HCT116 (cell line): ENCODE measurements at regions not wholly inside any gene's neighbourhood (a gene's known extent, or its start where the extent isn't known, plus 50 kb on each side); places are given as distances from the start of the nearest gene placed in this dataset.

Experiments used
- ATAC-seq: fragments of 200-7000 bp; cut with Tn5 transposase; 2 replicates; pipeline ENCODE4 v1.9.1; 2020; ENCODE audit warnings: mild to moderate bottlenecking, moderate library complexity
- BruUV-seq: library from RNA; stranded (reverse); fragments of 400-500 nt; replicated peaks from 2 replicates; lab custom pipeline; 2021; lab: Mats Ljungman, UMichigan
- CTCF ChIA-PET: fragments of 300-600 bp; sonication (Branson Sonifier 250); formaldehyde crosslinking; loops from one replicate; lab custom pipeline; 2021; ENCODE audit warnings: antibody characterized with exemption; lab: Charles Lee
- POLR2A ChIA-PET: fragments of 300-600, 350-600 bp; sonication (Branson Sonifier 250); formaldehyde crosslinking; loops from one replicate; lab custom pipeline; 2021; ENCODE audit warnings: antibody characterized with exemption; lab: Charles Lee
- RAD21 ChIA-PET, 2 experiments: fragments of 300-600 bp; sonication (Branson Sonifier 250); formaldehyde crosslinking; loops; one replicate each; lab custom pipeline; 2023; ENCODE audit warnings: low total read pairs in 2 of 2; ENCODE audit not compliant: uncharacterized antibody in 2 of 2, unreplicated experiment in 2 of 2, low non-redundant PET in 1 of 2; lab: Charles Lee
- DNase-seq: peaks from one replicate; pipeline ENCODE4 v3.0.0-alpha.2; 2010; ENCODE audit warnings: low read depth, low spot score
- H2AFZ ChIP-seq: fragments of 200-600 bp; shearing (Covaris generic), sonication (generic); 2 replicates; pipeline ENCODE4 v1.6.1; 2017; ENCODE audit warnings: low read depth, mixed run types, mixed read lengths, antibody characterized with exemption, low read length; ENCODE audit not compliant: poor library complexity, severe bottlenecking
- H3K27ac ChIP-seq: 2 replicates; pipeline ENCODE4 v1.5.1; 2012; ENCODE audit warnings: low read depth, low read length
- H3K27me3 ChIP-seq: fragments of 200-600 bp; sonication (generic); 2 replicates; pipeline ENCODE4 v1.6.1; 2016; ENCODE audit warnings: mixed run types, low read length, mixed read lengths; ENCODE audit not compliant: insufficient read depth
- H3K36me3 ChIP-seq, 2 experiments: fragments of 200-500 bp in 1 of 2; fragments of 200-600 bp in 1 of 2; sonication (Bioruptor generic) in 1 of 2; sonication (generic) in 1 of 2; 2 replicates each; pipeline versions ENCODE4 v1.5.1 to v1.6.1; 2014 to 2016; ENCODE audit warnings: low read length in 2 of 2, inconsistent platforms in 1 of 2, mixed read lengths in 1 of 2, mixed run types in 1 of 2; ENCODE audit not compliant: insufficient read depth in 2 of 2, control insufficient read depth in 1 of 2
- H3K4me1 ChIP-seq, 2 experiments: fragments of 200-600 bp in 1 of 2; sonication (generic) in 1 of 2; 2 replicates each; pipeline versions ENCODE4 v1.5.1 to v1.6.1; 2012 to 2017; ENCODE audit warnings: low read length in 2 of 2, inconsistent platforms in 1 of 2, mild to moderate bottlenecking in 1 of 2, mixed read lengths in 1 of 2, mixed run types in 1 of 2, moderate library complexity in 1 of 2; ENCODE audit not compliant: insufficient read depth in 2 of 2, control insufficient read depth in 1 of 2
- H3K4me2 ChIP-seq: fragments of 200-600 bp; sonication (generic); 2 replicates; pipeline ENCODE4 v1.6.1; 2017; ENCODE audit warnings: mixed run types, low read length, mixed read lengths
- H3K4me3 ChIP-seq, 2 experiments: fragments of 200-600 bp in 1 of 2; sonication (generic) in 1 of 2; replicated peaks in 1 of 2; 2 replicates each; pipeline ENCODE4 v1.5.1; 2011 to 2016; ENCODE audit warnings: low read length in 2 of 2, control low read depth in 1 of 2, low read depth in 1 of 2, mild to moderate bottlenecking in 1 of 2, mixed read lengths in 1 of 2, mixed run types in 1 of 2
- H3K79me2 ChIP-seq: fragments of 200-600 bp; sonication (generic); 2 replicates; pipeline ENCODE4 v1.6.1; 2017; ENCODE audit warnings: mild to moderate bottlenecking, mixed run types, low read length, moderate library complexity, mixed read lengths; ENCODE audit not compliant: insufficient read depth
- H3K9ac ChIP-seq: fragments of 200-600 bp; sonication (generic); 2 replicates; pipeline ENCODE4 v1.6.1; 2016; ENCODE audit warnings: low read length, mixed read lengths
- H3K9me2 ChIP-seq: fragments of 200-600 bp; sonication (generic), shearing (Covaris generic); 2 replicates; pipeline ENCODE4 v1.6.1; 2017; ENCODE audit warnings: mixed run types, mild to moderate bottlenecking, moderate library complexity; ENCODE audit not compliant: insufficient read depth
- H3K9me3 ChIP-seq, 2 experiments: fragments of 200-500 bp in 1 of 2; fragments of 200-600 bp in 1 of 2; sonication (Bioruptor generic) in 1 of 2; sonication (generic) in 1 of 2; 2 replicates each; pipeline ENCODE4 v1.6.1; 2014 to 2017; ENCODE audit warnings: low read length in 2 of 2, mixed read lengths in 2 of 2, inconsistent platforms in 1 of 2, low read depth in 1 of 2, mild to moderate bottlenecking in 1 of 2, mixed run types in 1 of 2, moderate library complexity in 1 of 2; ENCODE audit not compliant: control insufficient read depth in 1 of 2, insufficient read depth in 1 of 2
- H4K20me1 ChIP-seq: fragments of 200-600 bp; sonication (generic), shearing (Covaris generic); 2 replicates; pipeline ENCODE4 v1.6.1; 2017; ENCODE audit warnings: mixed run types, mild to moderate bottlenecking, moderate library complexity; ENCODE audit not compliant: insufficient read depth
- CEBPB ChIP-seq: IDR thresholded peaks from 2 replicates; pipeline ENCODE4 v1.6.1; 2012; ENCODE audit warnings: low read depth
- EZH2 ChIP-seq: fragments of 200-600 bp; sonication (generic); IDR thresholded peaks from 2 replicates; pipeline ENCODE4 v1.6.1; 2017; ENCODE audit warnings: antibody characterized with exemption, mixed run types
- JUND ChIP-seq: IDR thresholded peaks from 2 replicates; pipeline ENCODE4 v1.6.1; 2012
- TCF7L2 ChIP-seq: IDR thresholded peaks from 2 replicates; pipeline ENCODE4 v1.7.0; 2011; ENCODE audit warnings: borderline replicate concordance, inconsistent platforms; ENCODE audit not compliant: insufficient read depth, insufficient read length; ENCODE audit errors: extremely low read depth
- ZNF274 ChIP-seq: fragments of 200-500 bp; sonication (Bioruptor generic); IDR thresholded peaks from 2 replicates; pipeline ENCODE4 v1.6.1; 2014; ENCODE audit warnings: mild to moderate bottlenecking, low read depth, low read length, inconsistent platforms
- intact Hi-C: fragments of 100-400 bp; cut with micrococcal nuclease; formaldehyde crosslinking; loops from 2 replicates; pipeline ENCODE4 v1.10.0; 2022
- TF ChIP-seq, protein P1 (sequence below): IDR thresholded peaks from 2 replicates; pipeline ENCODE4 v1.6.1; 2012; ENCODE audit warnings: low read depth
- TF ChIP-seq, protein P2 (sequence below), 3 experiments: fragments of 200-600 bp in 1 of 3; sonication (generic) in 1 of 3; IDR thresholded peaks in 2 of 3; conservative IDR thresholded peaks in 1 of 3; 2 replicates each; pipeline ENCODE4 v1.5.1; 2012 to 2017; ENCODE audit warnings: low read depth in 2 of 3, low read length in 2 of 3, antibody characterized with exemption in 1 of 3, borderline replicate concordance in 1 of 3, control low read depth in 1 of 3, mild to moderate bottlenecking in 1 of 3, mixed read lengths in 1 of 3, mixed run types in 1 of 3, moderate library complexity in 1 of 3; ENCODE audit not compliant: insufficient read depth in 1 of 3
- TF ChIP-seq, protein P3 (sequence below): IDR thresholded peaks from 2 replicates; pipeline ENCODE4 v1.6.1; 2012
- TF ChIP-seq, protein P4 (sequence below): IDR thresholded peaks from 2 replicates; pipeline ENCODE4 v1.6.1; 2011; ENCODE audit warnings: mild to moderate bottlenecking, low read length, moderate library complexity; ENCODE audit not compliant: insufficient replicate concordance; ENCODE audit errors: extremely low read depth
- TF ChIP-seq, protein P5 (sequence below): IDR thresholded peaks from 2 replicates; pipeline ENCODE4 v1.6.1; 2012

DNA sequence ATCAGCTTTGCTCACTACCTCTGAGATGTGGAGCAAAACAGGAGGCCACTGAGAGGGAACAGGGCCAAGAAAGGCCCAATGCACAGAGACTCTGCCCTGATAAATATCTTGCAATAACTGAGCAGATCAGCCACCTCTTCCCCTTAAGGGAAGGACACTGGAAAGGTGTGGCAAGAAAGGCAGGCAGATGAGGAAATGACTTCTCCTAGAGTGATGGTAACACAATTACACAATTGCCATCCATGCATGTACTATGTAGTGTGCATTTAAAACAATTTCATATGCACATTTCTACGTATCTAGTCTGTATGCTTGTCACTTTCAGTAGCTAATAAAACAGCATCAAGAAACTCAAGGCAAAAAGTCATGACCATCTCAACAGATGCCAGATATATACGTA lies 322.5 kb downstream of the DRD1 start (continued):
- TF ChIP-seq, protein P1, sequence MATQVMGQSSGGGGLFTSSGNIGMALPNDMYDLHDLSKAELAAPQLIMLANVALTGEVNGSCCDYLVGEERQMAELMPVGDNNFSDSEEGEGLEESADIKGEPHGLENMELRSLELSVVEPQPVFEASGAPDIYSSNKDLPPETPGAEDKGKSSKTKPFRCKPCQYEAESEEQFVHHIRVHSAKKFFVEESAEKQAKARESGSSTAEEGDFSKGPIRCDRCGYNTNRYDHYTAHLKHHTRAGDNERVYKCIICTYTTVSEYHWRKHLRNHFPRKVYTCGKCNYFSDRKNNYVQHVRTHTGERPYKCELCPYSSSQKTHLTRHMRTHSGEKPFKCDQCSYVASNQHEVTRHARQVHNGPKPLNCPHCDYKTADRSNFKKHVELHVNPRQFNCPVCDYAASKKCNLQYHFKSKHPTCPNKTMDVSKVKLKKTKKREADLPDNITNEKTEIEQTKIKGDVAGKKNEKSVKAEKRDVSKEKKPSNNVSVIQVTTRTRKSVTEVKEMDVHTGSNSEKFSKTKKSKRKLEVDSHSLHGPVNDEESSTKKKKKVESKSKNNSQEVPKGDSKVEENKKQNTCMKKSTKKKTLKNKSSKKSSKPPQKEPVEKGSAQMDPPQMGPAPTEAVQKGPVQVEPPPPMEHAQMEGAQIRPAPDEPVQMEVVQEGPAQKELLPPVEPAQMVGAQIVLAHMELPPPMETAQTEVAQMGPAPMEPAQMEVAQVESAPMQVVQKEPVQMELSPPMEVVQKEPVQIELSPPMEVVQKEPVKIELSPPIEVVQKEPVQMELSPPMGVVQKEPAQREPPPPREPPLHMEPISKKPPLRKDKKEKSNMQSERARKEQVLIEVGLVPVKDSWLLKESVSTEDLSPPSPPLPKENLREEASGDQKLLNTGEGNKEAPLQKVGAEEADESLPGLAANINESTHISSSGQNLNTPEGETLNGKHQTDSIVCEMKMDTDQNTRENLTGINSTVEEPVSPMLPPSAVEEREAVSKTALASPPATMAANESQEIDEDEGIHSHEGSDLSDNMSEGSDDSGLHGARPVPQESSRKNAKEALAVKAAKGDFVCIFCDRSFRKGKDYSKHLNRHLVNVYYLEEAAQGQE: no peak

DNA sequence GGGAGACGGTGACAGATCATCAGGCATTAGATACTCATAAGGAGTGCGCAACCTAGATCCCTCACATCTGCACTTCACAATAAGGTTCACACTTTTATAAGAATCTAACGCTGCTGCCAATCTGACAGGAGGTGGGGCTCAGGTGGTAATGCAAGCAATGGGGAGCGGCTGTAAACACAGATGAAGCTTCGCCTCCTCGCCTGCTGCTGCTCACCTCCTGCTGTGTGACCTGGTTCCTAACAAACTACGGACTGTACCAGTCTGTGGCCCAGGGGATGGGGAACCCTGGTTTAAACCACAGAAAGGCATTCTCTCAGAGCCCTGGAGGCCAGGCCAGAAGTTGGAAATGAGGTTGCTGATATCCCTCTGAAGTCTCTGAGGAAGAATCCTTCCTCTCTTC lies 323.6 kb downstream of the DRD1 start:
- H3K9ac ChIP-seq: no peak overlapping the region
- no peak overlapping the region for H3K4me3 ChIP-seq
- no peaks in the 10 kb centered on the region for H3K27me3 ChIP-seq
- no peaks in the 10 kb centered on the region for H3K79me2 ChIP-seq
- no peaks in the 10 kb centered on the region for H3K9me3 ChIP-seq
- peaks cover 37 to 42% of the 10 kb centered on the region in 2 experiments for H3K4me1 ChIP-seq
- ChIA-PET POLR2A (no interaction called here), RAD21 (interaction anchor here in 1 of 2 experiments (0.5 kb wide), 1 partner anchor 10 kb away, joined by 8 read pairs; no protein-coding TSS in a partner anchor), CTCF (no interaction called here)
- TF ChIP-seq ZNF274 (no peak), EZH2 (no peak), CEBPB (no peak), TCF7L2 (no peak), JUND (no peak)
- TF ChIP-seq, protein P2, sequence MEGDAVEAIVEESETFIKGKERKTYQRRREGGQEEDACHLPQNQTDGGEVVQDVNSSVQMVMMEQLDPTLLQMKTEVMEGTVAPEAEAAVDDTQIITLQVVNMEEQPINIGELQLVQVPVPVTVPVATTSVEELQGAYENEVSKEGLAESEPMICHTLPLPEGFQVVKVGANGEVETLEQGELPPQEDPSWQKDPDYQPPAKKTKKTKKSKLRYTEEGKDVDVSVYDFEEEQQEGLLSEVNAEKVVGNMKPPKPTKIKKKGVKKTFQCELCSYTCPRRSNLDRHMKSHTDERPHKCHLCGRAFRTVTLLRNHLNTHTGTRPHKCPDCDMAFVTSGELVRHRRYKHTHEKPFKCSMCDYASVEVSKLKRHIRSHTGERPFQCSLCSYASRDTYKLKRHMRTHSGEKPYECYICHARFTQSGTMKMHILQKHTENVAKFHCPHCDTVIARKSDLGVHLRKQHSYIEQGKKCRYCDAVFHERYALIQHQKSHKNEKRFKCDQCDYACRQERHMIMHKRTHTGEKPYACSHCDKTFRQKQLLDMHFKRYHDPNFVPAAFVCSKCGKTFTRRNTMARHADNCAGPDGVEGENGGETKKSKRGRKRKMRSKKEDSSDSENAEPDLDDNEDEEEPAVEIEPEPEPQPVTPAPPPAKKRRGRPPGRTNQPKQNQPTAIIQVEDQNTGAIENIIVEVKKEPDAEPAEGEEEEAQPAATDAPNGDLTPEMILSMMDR (IDR thresholded peaks at IDR 0.05 in 2 of 3, conservative IDR thresholded peaks at IDR 0.05 in 1 of 3; ENCODE audit: borderline replicate concordance in 1 of 3, insufficient read depth in 1 of 3, low read depth in 2 of 3, low read length in 2 of 3): no peak
- TF ChIP-seq, protein P3, sequence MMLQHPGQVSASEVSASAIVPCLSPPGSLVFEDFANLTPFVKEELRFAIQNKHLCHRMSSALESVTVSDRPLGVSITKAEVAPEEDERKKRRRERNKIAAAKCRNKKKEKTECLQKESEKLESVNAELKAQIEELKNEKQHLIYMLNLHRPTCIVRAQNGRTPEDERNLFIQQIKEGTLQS: no peak
- TF ChIP-seq, protein P4, sequence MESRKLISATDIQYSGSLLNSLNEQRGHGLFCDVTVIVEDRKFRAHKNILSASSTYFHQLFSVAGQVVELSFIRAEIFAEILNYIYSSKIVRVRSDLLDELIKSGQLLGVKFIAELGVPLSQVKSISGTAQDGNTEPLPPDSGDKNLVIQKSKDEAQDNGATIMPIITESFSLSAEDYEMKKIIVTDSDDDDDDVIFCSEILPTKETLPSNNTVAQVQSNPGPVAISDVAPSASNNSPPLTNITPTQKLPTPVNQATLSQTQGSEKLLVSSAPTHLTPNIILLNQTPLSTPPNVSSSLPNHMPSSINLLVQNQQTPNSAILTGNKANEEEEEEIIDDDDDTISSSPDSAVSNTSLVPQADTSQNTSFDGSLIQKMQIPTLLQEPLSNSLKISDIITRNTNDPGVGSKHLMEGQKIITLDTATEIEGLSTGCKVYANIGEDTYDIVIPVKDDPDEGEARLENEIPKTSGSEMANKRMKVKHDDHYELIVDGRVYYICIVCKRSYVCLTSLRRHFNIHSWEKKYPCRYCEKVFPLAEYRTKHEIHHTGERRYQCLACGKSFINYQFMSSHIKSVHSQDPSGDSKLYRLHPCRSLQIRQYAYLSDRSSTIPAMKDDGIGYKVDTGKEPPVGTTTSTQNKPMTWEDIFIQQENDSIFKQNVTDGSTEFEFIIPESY: no peak
- TF ChIP-seq, protein P5, sequence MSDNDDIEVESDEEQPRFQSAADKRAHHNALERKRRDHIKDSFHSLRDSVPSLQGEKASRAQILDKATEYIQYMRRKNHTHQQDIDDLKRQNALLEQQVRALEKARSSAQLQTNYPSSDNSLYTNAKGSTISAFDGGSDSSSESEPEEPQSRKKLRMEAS: no peak
- peak overlapping the region; percentile 21; the same call in 1 of the 2 replicates for H3K27ac ChIP-seq
- no TSS peak for BruUV-seq
- H2AFZ ChIP-seq: no peak overlapping the region
- H3K4me2 ChIP-seq: no peak overlapping the region
- H3K9me2 ChIP-seq: no peaks in the 10 kb centered on the region
- no peak for ATAC-seq
- H4K20me1 ChIP-seq: no peaks in the 10 kb centered on the region
- DNase-seq: no peak
- intact Hi-C loops: no loop called here
- H3K36me3 ChIP-seq: no peaks in the 10 kb centered on the region
